ENCODE measurements at regions not wholly inside any gene's neighbourhood (a gene's known extent, or its start where the extent isn't known, plus 50 kb on each side); places are given as distances from the start of the nearest gene placed in this dataset.

- no peak for DNase-seq (ENCODE audit: low spot score)
- peak; percentile 80 for ATAC-seq
- intact Hi-C loops (cut with DNase I) = no loop called here
Observed at GRCh38 chr10:2985729-2986232, 81.6 kb upstream of the PFKP start.

- DNase-seq (ENCODE audit: low spot score) = no peak
- intact Hi-C loops (cut with DNase I) = no loop called here
- no peak for ATAC-seq
Observed at GRCh38 chr10:2984682-2985081, 82.7 kb upstream of the PFKP start.

- DNase-seq (ENCODE audit: low spot score) (no peak), ATAC-seq (no peak)
- intact Hi-C loops (cut with DNase I) = no loop called here
Observed at GRCh38 chr10:2982146-2982545, 85.2 kb upstream of the PFKP start.

- DNase-seq (ENCODE audit: low spot score) = no peak
- intact Hi-C loops (cut with DNase I) = no loop called here
- ATAC-seq = no peak
Observed at GRCh38 chr10:2981361-2981801, 86.0 kb upstream of the PFKP start.

- intact Hi-C loops (cut with DNase I) = no loop called here
- ATAC-seq = no peak
- DNase-seq (ENCODE audit: low spot score) = no peak
Observed at GRCh38 chr10:2980791-2981360, 86.5 kb upstream of the PFKP start.

GRCh38 chr10:2980116-2980515 is 87.2 kb upstream of the PFKP start:
- intact Hi-C loops (cut with DNase I) = no loop called here
- ATAC-seq = no peak
- DNase-seq (ENCODE audit: low spot score) = no peak

GRCh38 chr10:2979306-2979705 is 88.0 kb upstream of the PFKP start:
- ATAC-seq = peak; percentile 77
- intact Hi-C loops (cut with DNase I) = no loop called here
- no peak for DNase-seq (ENCODE audit: low spot score)

GRCh38 chr10:2978574-2979273 is 88.6 kb upstream of the PFKP start:
- ATAC-seq = no peak
- intact Hi-C loops (cut with DNase I) = no loop called here
- no peak for DNase-seq (ENCODE audit: low spot score)

GRCh38 chr10:2978111-2978510 is 89.2 kb upstream of the PFKP start:
- intact Hi-C loops (cut with DNase I) = no loop called here
- ATAC-seq = peak; percentile 83

GRCh38 chr10:2974503-2975207 is 92.7 kb upstream of the PFKP start:
- intact Hi-C loops (cut with DNase I) = no loop called here
- DNase-seq (ENCODE audit: low spot score) = no peak
- ATAC-seq = no peak

More at GRCh38 chr10:2978111-2978510, 89.2 kb upstream of the PFKP start:
- no peak for DNase-seq (ENCODE audit: low spot score)

- ATAC-seq (no peak), DNase-seq (ENCODE audit: low spot score) (no peak)
- intact Hi-C loops (cut with DNase I) = no loop called here
Observed at GRCh38 chr10:2974083-2974482, 93.3 kb upstream of the PFKP start.

GRCh38 chr10:2972810-2973209 is 94.5 kb upstream of the PFKP start:
- ATAC-seq = no peak

GRCh38 chr10:2972216-2972615 is 95.1 kb upstream of the PFKP start:
- no peak for DNase-seq (ENCODE audit: low spot score)
- intact Hi-C loops (cut with DNase I) = no loop called here
- ATAC-seq = no peak

More at GRCh38 chr10:2972810-2973209, 94.5 kb upstream of the PFKP start:
- intact Hi-C loops (cut with DNase I) = no loop called here
- no peak for DNase-seq (ENCODE audit: low spot score)

- intact Hi-C loops (cut with DNase I) = no loop called here
- ATAC-seq (no peak), DNase-seq (ENCODE audit: low spot score) (no peak)
Observed at GRCh38 chr10:2970190-2970823, 97.0 kb upstream of the PFKP start.

- ATAC-seq (no peak), DNase-seq (ENCODE audit: low spot score) (no peak)
- intact Hi-C loops (cut with DNase I) = no loop called here
Observed at GRCh38 chr10:2968401-2969058, 98.8 kb upstream of the PFKP start.

- intact Hi-C loops (cut with DNase I) = no loop called here
Observed at GRCh38 chr10:2966134-2966533, 101.2 kb upstream of the PFKP start.

GRCh38 chr10:2964632-2965296 is 102.6 kb upstream of the PFKP start:
- ATAC-seq (no peak), DNase-seq (ENCODE audit: low spot score) (no peak)
- intact Hi-C loops (cut with DNase I) = no loop called here

More at GRCh38 chr10:2966134-2966533, 101.2 kb upstream of the PFKP start:
- no peak for DNase-seq (ENCODE audit: low spot score)
- no peak for ATAC-seq

GRCh38 chr10:2963889-2964631 is 103.3 kb upstream of the PFKP start:
- DNase-seq (ENCODE audit: low spot score) (no peak), ATAC-seq (no peak)
- intact Hi-C loops (cut with DNase I) = no loop called here

Data from sciatic nerve (tissue), 2 donors.